Activated naive CD8-positive, alpha-beta T cell treated with anti-CD3 and anti-CD28 coated beads, Interleukin-2, amount 10 ng/mL, durations not matched to agents 7 days and 5 days (primary cell): ENCODE measurements at regions not wholly inside any gene's neighbourhood (a gene's known extent, or its start where the extent isn't known, plus 50 kb on each side); places are given as distances from the start of the nearest gene placed in this dataset.

Experiments
- ATAC-seq: fragments of 150-1000 bp; cut with Tn5 transposase; one replicate; pipeline ENCODE4 v1.10.0; 2021; ENCODE audit warnings: low read depth, moderate library complexity
- POLR2A ChIA-PET: fragments of 350-600 bp; sonication (Branson Sonifier 250); formaldehyde crosslinking; loops from one replicate; lab custom pipeline; 2021; ENCODE audit warnings: antibody characterized with exemption; lab: Charles Lee
- DNase-seq: peaks from one replicate; pipeline ENCODE4 v3.0.0; 2021
- H3K27ac Mint-ChIP-seq: one replicate; pipeline ENCODE4 v1.8.0; 2022; ENCODE audit warnings: mild to moderate bottlenecking, mixed read lengths
- H3K27me3 Mint-ChIP-seq: one replicate; pipeline ENCODE4 v1.8.0; 2022; ENCODE audit warnings: mild to moderate bottlenecking, moderate library complexity, mixed read lengths
- H3K36me3 Mint-ChIP-seq: one replicate; pipeline ENCODE4 v1.8.0; 2021; ENCODE audit warnings: mild to moderate bottlenecking, mixed read lengths
- H3K4me1 Mint-ChIP-seq: one replicate; pipeline ENCODE4 v1.8.0; 2021; ENCODE audit warnings: mixed read lengths
- H3K4me3 Mint-ChIP-seq: one replicate; pipeline ENCODE4 v1.8.0; 2022; ENCODE audit warnings: mild to moderate bottlenecking, moderate library complexity, mixed read lengths
- H3K9me3 Mint-ChIP-seq: one replicate; pipeline ENCODE4 v1.8.0; 2021; ENCODE audit warnings: mixed read lengths

DNA sequence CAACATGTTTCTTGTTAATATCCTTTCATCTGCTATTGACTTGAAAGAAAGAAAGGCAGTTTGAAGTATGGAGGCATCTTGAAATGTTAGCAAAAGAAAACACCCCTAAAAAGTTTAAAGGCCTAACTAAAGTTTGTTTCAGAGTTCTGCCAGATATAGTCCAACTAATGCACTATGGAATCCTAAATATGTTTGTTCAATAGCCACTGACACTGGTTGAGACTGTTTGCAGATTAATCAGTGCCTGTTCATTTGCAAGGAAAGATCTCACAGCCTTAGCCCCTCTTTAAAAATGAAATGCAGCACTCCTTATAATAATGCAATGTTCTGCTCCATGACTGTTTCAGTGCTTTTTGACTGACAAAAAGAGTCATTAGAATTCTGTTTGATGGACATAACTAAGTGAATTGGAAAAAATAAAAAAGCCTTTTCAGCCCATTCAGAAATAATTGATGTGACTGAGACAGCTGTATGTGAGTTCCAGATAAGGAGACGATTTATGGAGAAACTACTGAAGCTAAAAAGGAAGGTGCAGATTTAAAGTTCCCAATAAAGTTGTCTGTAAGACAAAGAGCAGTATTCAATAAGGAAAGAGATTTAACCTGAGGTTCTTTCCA lies 192.0 kb downstream of the PCDH7 start:
- Mint-ChIP-seq H3K9me3 (peaks cover 1% of the 10 kb centered on the region), H3K4me3 (no peak overlapping the region), H3K27ac (no peak overlapping the region), H3K36me3 (no peaks in the 10 kb centered on the region), H3K27me3 (no peaks in the 10 kb centered on the region), H3K4me1 (no peaks in the 10 kb centered on the region)
- ATAC-seq: no peak
- POLR2A ChIA-PET: no interaction called here
- no peak for DNase-seq

DNA sequence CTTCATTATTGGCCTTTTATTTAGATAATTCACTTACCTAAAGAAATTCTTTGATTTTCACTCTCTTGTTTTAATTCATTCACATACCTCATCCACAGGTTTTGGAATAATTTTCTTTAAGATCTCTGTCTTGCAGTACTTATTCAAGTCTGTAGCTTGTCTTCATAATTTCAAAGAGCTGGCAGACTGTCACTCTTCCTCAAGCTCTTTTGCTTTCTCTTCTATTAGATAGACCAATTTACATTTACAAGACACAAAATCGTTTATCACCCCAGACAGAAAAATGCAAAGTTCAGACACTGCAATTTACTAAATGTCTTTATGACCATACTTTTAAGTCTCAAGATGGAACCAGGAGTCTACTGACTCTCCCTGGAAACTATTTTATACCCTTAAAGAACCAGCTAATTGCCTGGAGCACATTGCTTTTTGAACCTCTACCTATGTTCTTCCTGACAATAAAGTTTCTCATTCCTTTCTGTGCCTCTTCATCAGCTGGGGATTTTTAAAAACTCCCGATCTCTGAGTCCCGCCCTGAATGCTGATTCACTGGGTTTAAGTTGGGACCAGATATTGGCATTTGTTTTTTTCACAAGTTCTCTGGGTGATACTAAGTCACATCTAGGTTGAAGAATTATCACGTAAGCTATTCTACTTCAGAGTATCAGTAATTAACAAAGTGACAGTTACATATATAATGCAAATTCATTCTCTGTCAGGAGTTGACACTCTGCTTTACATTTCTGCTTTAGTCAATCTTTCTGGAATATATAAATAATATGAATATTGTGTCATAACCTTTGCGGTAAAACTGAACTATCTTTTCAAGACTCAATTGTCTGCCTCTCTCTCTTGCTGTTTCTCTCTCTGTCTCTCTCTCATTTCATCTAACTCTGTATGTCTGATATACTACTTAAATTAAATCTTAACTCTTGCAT lies 196.4 kb downstream of the PCDH7 start:
- H3K4me3 Mint-ChIP-seq: no peak overlapping the region
- no peaks in the 10 kb centered on the region for H3K4me1 Mint-ChIP-seq
- H3K9me3 Mint-ChIP-seq: peaks cover 1% of the 10 kb centered on the region
- ATAC-seq (no peak), DNase-seq (no peak)
- POLR2A ChIA-PET: no interaction called here
- no peaks in the 10 kb centered on the region for H3K27me3 Mint-ChIP-seq
- H3K27ac Mint-ChIP-seq: no peak overlapping the region
- no peaks in the 10 kb centered on the region for H3K36me3 Mint-ChIP-seq

DNA sequence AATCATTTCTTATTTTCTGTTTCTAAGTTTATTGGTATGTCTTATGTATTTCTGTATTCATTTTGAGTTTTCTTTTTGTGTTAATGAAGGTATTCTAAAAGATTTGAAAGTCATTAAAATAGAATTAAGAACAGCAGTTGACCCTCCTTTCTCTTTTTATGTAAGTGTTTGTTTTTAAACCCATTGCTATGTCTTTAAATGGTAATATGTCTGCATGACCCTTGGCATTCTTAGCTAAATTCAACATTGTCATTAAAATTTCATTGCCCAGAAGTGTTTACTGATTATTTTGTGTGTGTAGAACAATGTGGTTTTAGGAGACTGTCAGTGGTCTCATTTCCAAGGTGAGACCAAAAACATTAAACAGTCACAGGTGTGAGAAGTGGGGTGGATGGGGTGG lies 197.8 kb downstream of the PCDH7 start:
- POLR2A ChIA-PET: no interaction called here
- DNase-seq: no peak
- peaks cover 1% of the 10 kb centered on the region for H3K9me3 Mint-ChIP-seq
- H3K27ac Mint-ChIP-seq: no peak overlapping the region
- no peaks in the 10 kb centered on the region for H3K27me3 Mint-ChIP-seq
- H3K36me3 Mint-ChIP-seq: no peaks in the 10 kb centered on the region
- H3K4me3 Mint-ChIP-seq: no peak overlapping the region
- H3K4me1 Mint-ChIP-seq: no peaks in the 10 kb centered on the region
- ATAC-seq: no peak

DNA sequence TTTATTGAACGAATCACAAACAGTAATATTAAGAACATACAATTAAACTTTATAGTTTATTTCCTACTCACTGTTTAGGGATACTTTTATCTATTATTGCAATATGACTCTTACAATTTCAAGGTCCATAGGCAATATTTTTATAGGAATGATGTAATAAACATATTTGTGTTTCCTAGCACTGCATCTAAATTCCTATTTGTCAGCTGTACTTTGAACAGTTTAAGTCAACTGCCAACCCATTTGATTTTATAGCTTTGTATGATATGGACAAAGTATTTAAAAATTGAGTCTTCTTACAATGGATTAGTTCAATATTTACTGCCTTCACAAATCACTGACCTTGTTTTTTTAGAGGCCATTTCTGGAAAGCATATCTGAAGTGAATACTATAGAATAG lies 199.3 kb downstream of the PCDH7 start:
- POLR2A ChIA-PET: no interaction called here
- no peak for DNase-seq
- H3K4me1 Mint-ChIP-seq: no peaks in the 10 kb centered on the region
- H3K27me3 Mint-ChIP-seq: no peaks in the 10 kb centered on the region
- no peaks in the 10 kb centered on the region for H3K36me3 Mint-ChIP-seq
- peaks cover 1% of the 10 kb centered on the region for H3K9me3 Mint-ChIP-seq
- H3K4me3 Mint-ChIP-seq: no peak overlapping the region
- no peak overlapping the region for H3K27ac Mint-ChIP-seq
- no peak for ATAC-seq

DNA sequence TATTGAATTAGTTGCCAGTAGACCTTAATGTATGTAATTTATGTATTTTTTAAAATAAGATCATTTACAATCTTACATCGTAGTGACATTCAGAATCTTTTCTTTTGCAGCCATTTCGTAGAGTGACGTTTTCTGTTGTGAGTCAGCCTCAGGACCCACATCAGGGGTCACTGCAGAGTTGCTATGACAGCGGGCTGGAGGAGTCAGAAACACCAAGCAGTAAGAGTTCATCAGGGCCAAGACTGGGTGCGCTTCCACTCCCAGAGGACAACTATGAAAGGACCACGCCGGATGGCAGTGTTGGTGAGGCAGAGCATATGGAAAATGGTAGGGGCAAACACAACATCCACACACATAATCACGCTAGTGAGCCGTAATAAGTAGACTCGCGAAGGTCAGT lies 199.9 kb downstream of the PCDH7 start:
- Mint-ChIP-seq H3K27me3 (no peaks in the 10 kb centered on the region), H3K36me3 (no peaks in the 10 kb centered on the region), H3K4me1 (no peaks in the 10 kb centered on the region), H3K4me3 (no peak overlapping the region), H3K9me3 (peaks cover 3% of the 10 kb centered on the region), H3K27ac (no peak overlapping the region)
- no peak for ATAC-seq
- POLR2A ChIA-PET: no interaction called here
- no peak for DNase-seq

DNA sequence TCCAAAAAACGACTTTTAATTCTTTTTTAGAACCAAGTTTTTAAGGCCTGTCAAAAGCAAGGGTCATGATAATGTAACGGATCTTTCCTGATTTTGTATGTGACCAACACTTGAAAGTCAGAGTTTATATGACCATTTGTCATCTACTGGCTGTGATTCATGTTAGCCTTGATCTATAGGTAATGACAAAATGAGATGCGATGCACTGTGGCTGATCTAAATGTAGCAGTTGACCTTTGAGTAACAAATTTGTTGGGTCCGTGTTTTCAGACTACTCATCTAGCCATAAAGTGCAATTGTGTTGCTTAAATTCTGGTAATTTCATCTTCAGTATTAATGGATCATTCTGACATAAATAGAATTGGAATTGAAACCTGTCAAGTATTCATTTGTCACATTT lies 202.5 kb downstream of the PCDH7 start:
- H3K27me3 Mint-ChIP-seq: no peaks in the 10 kb centered on the region
- H3K4me3 Mint-ChIP-seq: no peak overlapping the region
- H3K27ac Mint-ChIP-seq: no peak overlapping the region
- no peaks in the 10 kb centered on the region for H3K36me3 Mint-ChIP-seq
- POLR2A ChIA-PET: no interaction called here
- H3K9me3 Mint-ChIP-seq: peaks cover 5% of the 10 kb centered on the region
- DNase-seq (no peak), ATAC-seq (no peak)
- H3K4me1 Mint-ChIP-seq: no peaks in the 10 kb centered on the region

GRCh38 chr4:30924495-30924894 lies 204.3 kb downstream of the PCDH7 start:
- no peaks in the 10 kb centered on the region for H3K27me3 Mint-ChIP-seq
- no peak overlapping the region for H3K27ac Mint-ChIP-seq
- no peaks in the 10 kb centered on the region for H3K36me3 Mint-ChIP-seq
- no peak overlapping the region for H3K4me3 Mint-ChIP-seq
- H3K4me1 Mint-ChIP-seq: no peaks in the 10 kb centered on the region
- peaks cover 5% of the 10 kb centered on the region for H3K9me3 Mint-ChIP-seq
- DNase-seq (no peak), ATAC-seq (no peak)
- POLR2A ChIA-PET: no interaction called here

DNA sequence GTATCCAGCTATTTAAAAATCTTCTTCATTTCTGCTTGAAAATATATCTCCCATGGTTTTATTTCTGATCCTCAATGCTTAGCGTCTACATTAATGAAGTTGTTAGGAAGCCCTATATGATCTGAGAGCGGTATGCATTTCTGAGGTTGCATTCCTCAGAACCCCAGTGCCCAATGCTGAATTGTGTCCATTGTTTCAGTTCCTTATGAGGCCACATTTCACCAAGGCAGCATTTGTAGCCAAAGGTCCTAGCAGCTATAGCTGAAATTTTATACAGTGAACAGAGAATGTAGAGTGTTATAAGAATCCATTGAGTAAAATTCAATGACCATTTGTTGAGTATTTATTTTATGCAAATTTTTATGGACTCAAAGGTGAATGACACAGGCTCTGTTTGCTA lies 209.5 kb downstream of the PCDH7 start:
- ATAC-seq (no peak), DNase-seq (no peak)
- peaks cover 4% of the 10 kb centered on the region for H3K9me3 Mint-ChIP-seq
- no peak overlapping the region for H3K4me3 Mint-ChIP-seq
- H3K4me1 Mint-ChIP-seq: no peaks in the 10 kb centered on the region
- no peaks in the 10 kb centered on the region for H3K27me3 Mint-ChIP-seq
- H3K27ac Mint-ChIP-seq: no peak overlapping the region
- POLR2A ChIA-PET: no interaction called here
- no peaks in the 10 kb centered on the region for H3K36me3 Mint-ChIP-seq

- no peak for DNase-seq
- Mint-ChIP-seq H3K27ac (no peak overlapping the region), H3K27me3 (no peaks in the 10 kb centered on the region), H3K36me3 (no peaks in the 10 kb centered on the region), H3K9me3 (peaks cover under 1% of the 10 kb centered on the region), H3K4me1 (no peaks in the 10 kb centered on the region), H3K4me3 (no peak overlapping the region)
- ATAC-seq: no peak
- POLR2A ChIA-PET: no interaction called here
These were observed 210.1 kb downstream of the PCDH7 start for GRCh38 chr4:30930276-30930675.

- ATAC-seq (no peak), DNase-seq (no peak)
- POLR2A ChIA-PET: no interaction called here
- no peaks in the 10 kb centered on the region for H3K9me3 Mint-ChIP-seq
- H3K27me3 Mint-ChIP-seq: no peaks in the 10 kb centered on the region
- no peak overlapping the region for H3K27ac Mint-ChIP-seq
- H3K4me1 Mint-ChIP-seq: no peaks in the 10 kb centered on the region
- H3K4me3 Mint-ChIP-seq: no peak overlapping the region
- H3K36me3 Mint-ChIP-seq: no peaks in the 10 kb centered on the region
These were observed 212.4 kb downstream of the PCDH7 start for GRCh38 chr4:30932581-30932980.

GRCh38 chr4:30939069-30939468 lies 218.9 kb downstream of the PCDH7 start:
- H3K4me3 Mint-ChIP-seq: no peak overlapping the region
- no peak overlapping the region for H3K27ac Mint-ChIP-seq
- DNase-seq (no peak), ATAC-seq (no peak)
- H3K36me3 Mint-ChIP-seq: no peaks in the 10 kb centered on the region
- POLR2A ChIA-PET: no interaction called here
- no peaks in the 10 kb centered on the region for H3K27me3 Mint-ChIP-seq
- H3K9me3 Mint-ChIP-seq: no peaks in the 10 kb centered on the region
- no peaks in the 10 kb centered on the region for H3K4me1 Mint-ChIP-seq

- no peak overlapping the region for H3K4me3 Mint-ChIP-seq
- ATAC-seq: no peak
- POLR2A ChIA-PET: no interaction called here
- H3K4me1 Mint-ChIP-seq: no peaks in the 10 kb centered on the region
- no peaks in the 10 kb centered on the region for H3K27me3 Mint-ChIP-seq
- H3K9me3 Mint-ChIP-seq: no peaks in the 10 kb centered on the region
- no peaks in the 10 kb centered on the region for H3K36me3 Mint-ChIP-seq
- no peak overlapping the region for H3K27ac Mint-ChIP-seq
- DNase-seq: no peak
These were observed 219.5 kb downstream of the PCDH7 start for GRCh38 chr4:30939684-30940083.

DNA sequence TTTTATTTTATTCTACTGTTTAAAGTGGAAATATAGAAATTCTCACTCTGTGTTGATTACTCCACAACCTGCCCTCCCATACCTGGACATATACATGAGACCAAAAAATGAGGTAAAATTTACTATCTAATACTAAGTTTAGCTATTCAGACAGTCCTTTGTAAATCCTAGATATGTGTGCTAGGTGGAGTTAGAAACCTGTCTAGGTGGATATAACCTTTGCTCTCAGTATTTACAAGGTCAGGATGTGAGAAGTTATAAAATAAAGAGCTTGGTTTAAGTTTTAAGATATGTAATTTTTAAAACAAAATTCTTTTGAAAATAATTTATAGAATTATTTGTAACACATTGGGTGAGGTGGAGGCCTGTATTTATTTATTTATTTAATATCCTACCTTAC lies 221.5 kb downstream of the PCDH7 start:
- ATAC-seq (no peak), DNase-seq (no peak)
- Mint-ChIP-seq H3K27ac (no peak overlapping the region), H3K9me3 (no peaks in the 10 kb centered on the region), H3K27me3 (no peaks in the 10 kb centered on the region), H3K36me3 (no peaks in the 10 kb centered on the region), H3K4me1 (no peaks in the 10 kb centered on the region), H3K4me3 (no peak overlapping the region)
- POLR2A ChIA-PET: no interaction called here

GRCh38 chr4:30943356-30943755 lies 223.2 kb downstream of the PCDH7 start:
- no peaks in the 10 kb centered on the region for H3K27me3 Mint-ChIP-seq
- no peak overlapping the region for H3K27ac Mint-ChIP-seq
- ATAC-seq (no peak), DNase-seq (no peak)
- no peak overlapping the region for H3K4me3 Mint-ChIP-seq
- no peaks in the 10 kb centered on the region for H3K36me3 Mint-ChIP-seq
- POLR2A ChIA-PET: no interaction called here
- no peaks in the 10 kb centered on the region for H3K9me3 Mint-ChIP-seq
- no peaks in the 10 kb centered on the region for H3K4me1 Mint-ChIP-seq
